Testis (tissue), 2 donors: ENCODE measurements at regions not wholly inside any gene's neighbourhood (a gene's known extent, or its start where the extent isn't known, plus 50 kb on each side); places are given as distances from the start of the nearest gene placed in this dataset.

Experiments
- CTCF ChIP-seq, 3 experiments: fragments of 450-650 bp in 2 of 3; fragments of 200-600 bp in 1 of 3; sonication (generic) in 1 of 3; IDR thresholded peaks; one replicate each; pipeline ENCODE4 v1.5.1; 2016 to 2019; ENCODE audit warnings: antibody characterized with exemption in 3 of 3, mild to moderate bottlenecking in 2 of 3, moderate library complexity in 1 of 3
- POLR2A ChIP-seq: fragments of 450-650 bp; IDR thresholded peaks from one replicate; pipeline ENCODE4 v1.6.1; 2017; ENCODE audit warnings: antibody characterized with exemption, mild to moderate bottlenecking, moderate library complexity

- TF ChIP-seq CTCF (IDR thresholded peaks at IDR 0.05), result peak; percentile 64 to 88 (median 79)
- no peak for TF ChIP-seq POLR2A
These were observed 136.4 kb upstream of the KRAS start for GRCh38 chr12:25386831-25387731.
